ENCODE measurements at regions not wholly inside any gene's neighbourhood (a gene's known extent, or its start where the extent isn't known, plus 50 kb on each side); places are given as distances from the start of the nearest gene placed in this dataset.

GRCh38 chr3:6168256-6168655 is 692.7 kb upstream of the GRM7 start:
- Histone ChIP-seq H3K9ac (ENCODE audit: low read depth, low read length) (no peak overlapping the region), H3K9me3 (ENCODE audit: control insufficient read depth, insufficient read depth, low read length) (no peaks in the 10 kb centered on the region), H3K4me1 (ENCODE audit: insufficient read depth, low read length) (no peaks in the 10 kb centered on the region), H3K36me3 (ENCODE audit: insufficient read depth, low read length) (no peaks in the 10 kb centered on the region)

DNA sequence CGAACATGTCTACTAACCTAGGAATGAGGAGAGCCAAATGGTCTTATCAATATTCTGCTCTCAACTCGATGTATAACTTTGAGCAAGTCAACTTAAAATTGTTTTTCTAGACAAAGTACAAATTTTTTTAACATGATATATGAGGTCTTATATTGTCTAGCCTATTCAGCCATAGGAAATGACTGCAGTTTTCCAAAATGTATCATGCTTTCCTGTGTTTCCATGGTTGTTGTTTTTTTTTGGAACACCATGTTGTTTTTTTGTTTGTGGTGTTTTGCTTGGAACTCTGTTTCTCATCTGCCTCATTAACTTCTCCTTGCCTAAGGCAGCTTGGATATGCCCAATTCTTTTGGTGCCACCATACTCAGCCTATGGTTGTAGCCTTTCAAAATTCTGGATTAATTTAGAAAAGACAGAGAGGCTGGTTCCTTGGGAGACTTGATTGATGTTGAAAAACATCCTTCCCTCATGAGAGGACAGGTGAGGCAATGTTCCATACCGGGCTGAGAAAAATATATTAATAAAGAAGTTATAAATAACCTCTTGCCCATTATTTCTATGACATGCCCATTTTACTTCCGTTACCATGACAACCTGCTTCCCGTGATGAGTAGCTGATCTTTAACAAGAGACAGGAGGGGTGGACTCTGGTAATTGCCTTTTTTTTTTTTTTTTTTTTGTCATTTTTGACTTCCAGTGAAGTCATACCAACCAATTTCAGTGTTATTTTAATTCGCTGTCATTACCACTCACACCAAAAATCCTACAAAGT is 687.9 kb upstream of the GRM7 start:
- Histone ChIP-seq H3K9me3 (ENCODE audit: control insufficient read depth, insufficient read depth, low read length) (no peaks in the 10 kb centered on the region), H3K9ac (ENCODE audit: low read depth, low read length) (no peak overlapping the region), H3K4me1 (ENCODE audit: insufficient read depth, low read length) (no peaks in the 10 kb centered on the region), H3K36me3 (ENCODE audit: insufficient read depth, low read length) (no peaks in the 10 kb centered on the region)

- Histone ChIP-seq H3K4me1 (ENCODE audit: insufficient read depth, low read length) (peaks cover 8% of the 10 kb centered on the region), H3K9me3 (ENCODE audit: control insufficient read depth, insufficient read depth, low read length) (no peaks in the 10 kb centered on the region), H3K36me3 (ENCODE audit: insufficient read depth, low read length) (no peaks in the 10 kb centered on the region), H3K9ac (ENCODE audit: low read depth, low read length) (no peak overlapping the region)
Observed at GRCh38 chr3:6177417-6177816, 683.5 kb upstream of the GRM7 start.

GRCh38 chr3:6179761-6180160 is 681.2 kb upstream of the GRM7 start:
- Histone ChIP-seq H3K36me3 (ENCODE audit: insufficient read depth, low read length) (no peaks in the 10 kb centered on the region), H3K9ac (ENCODE audit: low read depth, low read length) (no peak overlapping the region), H3K9me3 (ENCODE audit: control insufficient read depth, insufficient read depth, low read length) (no peaks in the 10 kb centered on the region), H3K4me1 (ENCODE audit: insufficient read depth, low read length) (peaks cover 14% of the 10 kb centered on the region)

- H3K4me1 ChIP-seq (ENCODE audit: insufficient read depth, low read length) = peaks cover 14% of the 10 kb centered on the region
- no peaks in the 10 kb centered on the region for H3K36me3 ChIP-seq (ENCODE audit: insufficient read depth, low read length)
- H3K9me3 ChIP-seq (ENCODE audit: control insufficient read depth, insufficient read depth, low read length) = no peaks in the 10 kb centered on the region
- no peak overlapping the region for H3K9ac ChIP-seq (ENCODE audit: low read depth, low read length)
Observed at GRCh38 chr3:6180171-6180570, 680.7 kb upstream of the GRM7 start.

DNA sequence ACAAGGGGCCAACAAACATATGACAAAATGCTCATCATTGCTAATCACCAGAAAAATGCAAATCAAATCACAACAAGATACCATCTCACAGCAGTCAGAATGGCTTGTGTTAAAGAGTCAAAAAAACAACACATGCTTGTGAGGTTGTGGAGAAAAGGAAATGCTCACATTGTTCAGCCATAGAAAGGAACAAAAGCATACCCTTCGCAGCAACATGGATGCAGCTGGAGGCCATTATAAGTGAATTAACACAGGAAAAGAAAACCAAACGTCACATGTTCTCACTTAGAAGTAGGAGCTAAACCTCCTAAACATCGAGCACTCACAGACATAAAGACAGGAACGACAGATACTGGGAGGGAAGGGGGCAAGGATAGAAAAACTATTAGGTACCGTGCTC is 678.4 kb upstream of the GRM7 start:
- H3K4me1 ChIP-seq (ENCODE audit: insufficient read depth, low read length) = peaks cover 14% of the 10 kb centered on the region
- H3K36me3 ChIP-seq (ENCODE audit: insufficient read depth, low read length) = no peaks in the 10 kb centered on the region
- H3K9ac ChIP-seq (ENCODE audit: low read depth, low read length) = no peak overlapping the region
- no peaks in the 10 kb centered on the region for H3K9me3 ChIP-seq (ENCODE audit: control insufficient read depth, insufficient read depth, low read length)

DNA sequence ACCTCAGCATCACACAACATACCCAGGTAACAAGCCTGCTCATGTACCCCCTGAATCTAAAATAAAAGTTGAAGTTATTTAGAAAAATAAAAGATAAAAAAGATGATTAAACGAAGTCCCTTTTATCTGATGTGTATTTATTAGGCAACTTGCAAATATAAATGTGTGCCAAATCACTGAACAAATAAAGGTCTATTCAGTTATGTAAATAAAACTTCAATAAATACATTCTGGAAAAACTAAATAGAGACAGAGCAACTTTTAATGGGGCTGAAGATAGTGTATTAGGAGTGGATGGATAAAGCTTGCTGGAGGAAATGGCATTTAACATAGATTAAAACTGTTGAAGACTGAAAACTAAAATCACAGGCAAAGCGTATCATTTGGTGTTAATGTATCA is 678.0 kb upstream of the GRM7 start:
- H3K4me1 ChIP-seq (ENCODE audit: insufficient read depth, low read length) = peaks cover 14% of the 10 kb centered on the region
- H3K9me3 ChIP-seq (ENCODE audit: control insufficient read depth, insufficient read depth, low read length) = no peaks in the 10 kb centered on the region
- no peaks in the 10 kb centered on the region for H3K36me3 ChIP-seq (ENCODE audit: insufficient read depth, low read length)
- H3K9ac ChIP-seq (ENCODE audit: low read depth, low read length) = no peak overlapping the region

- Histone ChIP-seq H3K9ac (ENCODE audit: low read depth, low read length) (no peak overlapping the region), H3K36me3 (ENCODE audit: insufficient read depth, low read length) (no peaks in the 10 kb centered on the region)
Observed at GRCh38 chr3:6189384-6189783, 671.5 kb upstream of the GRM7 start.

GRCh38 chr3:6204891-6205290 is 656.0 kb upstream of the GRM7 start:
- no peaks in the 10 kb centered on the region for H3K4me1 ChIP-seq (ENCODE audit: insufficient read depth, low read length)
- H3K9me3 ChIP-seq (ENCODE audit: control insufficient read depth, insufficient read depth, low read length) = no peaks in the 10 kb centered on the region
- no peaks in the 10 kb centered on the region for H3K36me3 ChIP-seq (ENCODE audit: insufficient read depth, low read length)
- no peak overlapping the region for H3K9ac ChIP-seq (ENCODE audit: low read depth, low read length)

More at GRCh38 chr3:6189384-6189783, 671.5 kb upstream of the GRM7 start:
- 0 out of 2 replicates have a peak, but pooled peaks cover 3% of the 10 kb centered on the region for H3K9me3 ChIP-seq (ENCODE audit: control insufficient read depth, insufficient read depth, low read length)
- no peaks in the 10 kb centered on the region for H3K4me1 ChIP-seq (ENCODE audit: insufficient read depth, low read length)

- no peak overlapping the region for H3K9ac ChIP-seq (ENCODE audit: low read depth, low read length)
Observed at GRCh38 chr3:6216135-6217026, 644.5 kb upstream of the GRM7 start.

GRCh38 chr3:6220447-6220846 is 640.5 kb upstream of the GRM7 start:
- Histone ChIP-seq H3K4me1 (ENCODE audit: insufficient read depth, low read length) (no peaks in the 10 kb centered on the region; the same call in 1 of the 2 replicates), H3K9me3 (ENCODE audit: control insufficient read depth, insufficient read depth, low read length) (no peaks in the 10 kb centered on the region), H3K9ac (ENCODE audit: low read depth, low read length) (no peak overlapping the region), H3K36me3 (ENCODE audit: insufficient read depth, low read length) (no peaks in the 10 kb centered on the region)

More at GRCh38 chr3:6216135-6217026, 644.5 kb upstream of the GRM7 start:
- no peaks in the 10 kb centered on the region; the same call in 1 of the 2 replicates for H3K4me1 ChIP-seq (ENCODE audit: insufficient read depth, low read length)
- H3K9me3 ChIP-seq (ENCODE audit: control insufficient read depth, insufficient read depth, low read length) = no peaks in the 10 kb centered on the region
- no peaks in the 10 kb centered on the region for H3K36me3 ChIP-seq (ENCODE audit: insufficient read depth, low read length)

GRCh38 chr3:6222069-6222468 is 638.8 kb upstream of the GRM7 start:
- Histone ChIP-seq H3K9ac (ENCODE audit: low read depth, low read length) (no peak overlapping the region), H3K9me3 (ENCODE audit: control insufficient read depth, insufficient read depth, low read length) (no peaks in the 10 kb centered on the region), H3K4me1 (ENCODE audit: insufficient read depth, low read length) (no peaks in the 10 kb centered on the region; the same call in 1 of the 2 replicates), H3K36me3 (ENCODE audit: insufficient read depth, low read length) (no peaks in the 10 kb centered on the region)

DNA sequence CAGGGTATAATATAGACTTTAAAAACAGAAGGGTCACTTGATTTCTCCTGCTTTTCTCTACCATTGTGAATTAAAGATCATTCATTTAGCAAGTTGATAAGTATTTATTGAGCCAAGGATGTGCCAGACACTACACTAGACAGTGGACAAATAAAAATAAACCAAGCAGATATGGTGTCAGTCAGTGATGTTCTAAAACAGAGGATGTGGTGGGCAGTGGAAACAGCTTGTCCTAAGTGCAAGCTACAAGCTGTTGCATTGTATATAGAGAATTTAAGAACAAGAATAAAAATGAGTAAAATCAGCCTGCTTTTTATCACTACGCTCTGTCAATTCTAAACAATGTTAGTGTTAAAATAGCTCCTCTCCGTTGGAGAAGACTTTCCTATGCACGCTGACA is 637.3 kb upstream of the GRM7 start:
- H3K36me3 ChIP-seq (ENCODE audit: insufficient read depth, low read length) = no peaks in the 10 kb centered on the region
- H3K9ac ChIP-seq (ENCODE audit: low read depth, low read length) = no peak overlapping the region
- H3K4me1 ChIP-seq (ENCODE audit: insufficient read depth, low read length) = no peaks in the 10 kb centered on the region; the same call in 1 of the 2 replicates
- H3K9me3 ChIP-seq (ENCODE audit: control insufficient read depth, insufficient read depth, low read length) = no peaks in the 10 kb centered on the region

DNA sequence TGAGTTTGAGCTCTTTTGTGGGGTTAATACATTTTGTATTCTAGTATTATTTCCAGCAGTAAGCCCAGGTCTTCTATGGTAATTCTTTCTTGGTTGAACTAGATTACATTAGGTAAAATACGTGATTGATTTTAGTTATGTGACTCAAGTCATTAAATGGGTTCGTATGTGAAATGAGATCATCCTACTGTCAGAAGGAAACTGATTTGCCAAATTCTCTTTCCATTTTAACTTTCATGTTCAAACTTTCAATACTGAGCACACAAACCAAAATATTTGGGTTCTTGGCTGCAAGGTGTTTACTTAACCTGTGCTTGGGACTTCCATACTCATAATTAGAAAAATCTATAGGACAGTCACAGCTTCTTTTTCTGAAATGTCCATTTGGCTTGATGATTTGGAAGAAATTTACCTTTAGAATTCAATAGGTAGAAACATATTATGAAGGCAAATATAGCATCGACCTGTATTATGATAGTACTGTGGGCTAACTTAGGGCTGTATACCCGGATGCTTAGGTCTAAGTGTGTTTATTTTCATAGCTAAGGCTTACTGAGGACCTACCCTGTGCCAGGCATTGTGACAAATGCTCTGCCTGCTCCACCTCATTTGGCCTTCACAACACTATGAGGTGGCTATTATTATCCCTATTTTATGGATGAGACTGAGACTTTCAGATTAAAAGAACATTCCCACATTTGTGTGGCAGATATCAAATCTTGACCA is 631.8 kb upstream of the GRM7 start:
- Histone ChIP-seq H3K36me3 (ENCODE audit: insufficient read depth, low read length) (no peaks in the 10 kb centered on the region), H3K9me3 (ENCODE audit: control insufficient read depth, insufficient read depth, low read length) (no peaks in the 10 kb centered on the region), H3K9ac (ENCODE audit: low read depth, low read length) (no peak overlapping the region), H3K4me1 (ENCODE audit: insufficient read depth, low read length) (no peaks in the 10 kb centered on the region)
